ENCODE measurements at regions not wholly inside any gene's neighbourhood (a gene's known extent, or its start where the extent isn't known, plus 50 kb on each side); places are given as distances from the start of the nearest gene placed in this dataset.

- no peak for DNase-seq
These were observed 85.2 kb upstream of the MAX start for GRCh38 chr14:65187421-65188049.

- no peak for DNase-seq
These were observed 88.0 kb upstream of the MAX start for GRCh38 chr14:65190312-65190711.

GRCh38 chr14:65191716-65192115 lies 89.4 kb upstream of the MAX start:
- no peak for DNase-seq

GRCh38 chr14:65192686-65193085 lies 90.4 kb upstream of the MAX start:
- no peak for DNase-seq

GRCh38 chr14:65193916-65194590 lies 91.7 kb upstream of the MAX start:
- DNase-seq, result no peak

- no peak for DNase-seq
These were observed 92.9 kb upstream of the MAX start for GRCh38 chr14:65195042-65195719.

- no peak for DNase-seq
These were observed 96.0 kb upstream of the MAX start for GRCh38 chr14:65198346-65198745.

- no peak for DNase-seq
These were observed 98.1 kb upstream of the MAX start for GRCh38 chr14:65200454-65200853.

- no peak for DNase-seq
These were observed 101.3 kb upstream of the MAX start for GRCh38 chr14:65203574-65203973.

- no peak for DNase-seq
These were observed 101.7 kb upstream of the MAX start for GRCh38 chr14:65204056-65204455.

- no peak for DNase-seq
These were observed 103.7 kb upstream of the MAX start for GRCh38 chr14:65206078-65206447.

- DNase-seq, result no peak
These were observed 104.3 kb upstream of the MAX start for GRCh38 chr14:65206448-65207096.

- DNase-seq, result no peak
These were observed 106.2 kb upstream of the MAX start for GRCh38 chr14:65208548-65208947.

GRCh38 chr14:65210118-65210821 lies 108.0 kb upstream of the MAX start:
- DNase-seq, result no peak

GRCh38 chr14:65210822-65211182 lies 108.5 kb upstream of the MAX start:
- DNase-seq, result no peak

- DNase-seq, result no peak
These were observed 109.1 kb upstream of the MAX start for GRCh38 chr14:65211341-65211987.

- DNase-seq, result no peak
These were observed 111.0 kb upstream of the MAX start for GRCh38 chr14:65213316-65213715.

- no peak for DNase-seq
These were observed 112.4 kb upstream of the MAX start for GRCh38 chr14:65214741-65215140.

GRCh38 chr14:65219353-65219752 lies 117.0 kb upstream of the MAX start:
- DNase-seq, result no peak

GRCh38 chr14:65222440-65222858 lies 120.1 kb upstream of the MAX start:
- peak; percentile 53 for DNase-seq

- peak; percentile 26 for DNase-seq
These were observed 121.3 kb upstream of the MAX start for GRCh38 chr14:65223636-65224035.

- DNase-seq, result no peak
These were observed 122.5 kb upstream of the MAX start for GRCh38 chr14:65224799-65225198.
